ENCODE measurements at regions not wholly inside any gene's neighbourhood (a gene's known extent, or its start where the extent isn't known, plus 50 kb on each side); places are given as distances from the start of the nearest gene placed in this dataset.

DNA sequence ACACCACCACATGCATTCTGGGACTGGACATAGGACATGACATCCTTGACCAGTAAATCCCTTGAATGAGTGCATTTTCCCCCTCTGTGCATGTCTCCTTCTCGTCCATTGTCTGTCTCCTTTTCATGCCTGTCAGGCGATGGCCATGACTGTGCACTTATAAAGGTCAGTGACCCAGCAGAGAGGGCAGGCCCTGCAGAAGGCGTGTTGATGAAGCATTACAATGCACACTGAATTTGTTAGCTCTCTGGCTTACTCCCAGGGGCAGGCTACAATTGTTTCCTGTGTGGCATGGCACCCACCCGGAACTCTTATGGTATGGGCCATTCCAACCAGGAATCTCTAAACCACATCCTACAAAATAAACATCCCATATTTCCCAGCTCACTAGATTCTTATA lies 71.1 kb downstream of the SAMD9 start:
- Histone ChIP-seq H3K36me3 (ENCODE audit: control insufficient read depth in 2 of 2, extremely low read depth in 1 of 2, insufficient read depth in 2 of 2, low read length in 2 of 2) (no peaks in the 10 kb centered on the region), H3K79me2 (ENCODE audit: control insufficient read depth, insufficient read depth, low read length) (no peaks in the 10 kb centered on the region), H3K4me1 (ENCODE audit: control insufficient read depth, extremely low read depth, insufficient read depth, low read length) (peaks cover 26% of the 10 kb centered on the region), H3K27me3 (ENCODE audit: control insufficient read depth, extremely low read depth, insufficient read depth, low read length) (no peaks in the 10 kb centered on the region), H3K27ac (ENCODE audit: control insufficient read depth, insufficient read depth, low read length) (no peak overlapping the region), H4K20me1 (ENCODE audit: control insufficient read depth, extremely low read depth, insufficient read depth, low read length) (no peaks in the 10 kb centered on the region), H3K9me1 (ENCODE audit: control insufficient read depth, extremely low read depth, insufficient read depth, low read length) (no peaks in the 10 kb centered on the region), H2AFZ (ENCODE audit: control insufficient read depth, low read length) (no peak overlapping the region), H3K9me3 (ENCODE audit: control insufficient read depth, low read depth, low read length) (no peaks in the 10 kb centered on the region), H3K4me2 (ENCODE audit: control insufficient read depth, extremely low read depth, insufficient read depth, low read depth, low read length) (no peak overlapping the region), H3K4me3 (ENCODE audit: control insufficient read depth in 2 of 3, extremely low read depth in 1 of 3, insufficient read depth in 2 of 3, low read depth in 1 of 3, low read length in 3 of 3) (no peak overlapping the region), H3K9ac (ENCODE audit: control insufficient read depth, extremely low read depth, insufficient read depth, low read length) (no peak overlapping the region)
- FAIRE-seq (no peak), DNase-seq (ENCODE audit: low read depth, low spot score) (no peak)
- dilution Hi-C loops (cut with MboI; ENCODE audit: extremely low pct_ligation_motif_present, low sequenced_read_pairs): no loop called here
- no peak for TF ChIP-seq EZH2 (IDR thresholded peaks at IDR 0.05; ENCODE audit: low read length)
- TF ChIP-seq, protein P1, sequence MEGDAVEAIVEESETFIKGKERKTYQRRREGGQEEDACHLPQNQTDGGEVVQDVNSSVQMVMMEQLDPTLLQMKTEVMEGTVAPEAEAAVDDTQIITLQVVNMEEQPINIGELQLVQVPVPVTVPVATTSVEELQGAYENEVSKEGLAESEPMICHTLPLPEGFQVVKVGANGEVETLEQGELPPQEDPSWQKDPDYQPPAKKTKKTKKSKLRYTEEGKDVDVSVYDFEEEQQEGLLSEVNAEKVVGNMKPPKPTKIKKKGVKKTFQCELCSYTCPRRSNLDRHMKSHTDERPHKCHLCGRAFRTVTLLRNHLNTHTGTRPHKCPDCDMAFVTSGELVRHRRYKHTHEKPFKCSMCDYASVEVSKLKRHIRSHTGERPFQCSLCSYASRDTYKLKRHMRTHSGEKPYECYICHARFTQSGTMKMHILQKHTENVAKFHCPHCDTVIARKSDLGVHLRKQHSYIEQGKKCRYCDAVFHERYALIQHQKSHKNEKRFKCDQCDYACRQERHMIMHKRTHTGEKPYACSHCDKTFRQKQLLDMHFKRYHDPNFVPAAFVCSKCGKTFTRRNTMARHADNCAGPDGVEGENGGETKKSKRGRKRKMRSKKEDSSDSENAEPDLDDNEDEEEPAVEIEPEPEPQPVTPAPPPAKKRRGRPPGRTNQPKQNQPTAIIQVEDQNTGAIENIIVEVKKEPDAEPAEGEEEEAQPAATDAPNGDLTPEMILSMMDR (optimal IDR thresholded peaks at IDR 0.05 in 1 of 3, IDR thresholded peaks at IDR 0.05 in 1 of 3, conservative IDR thresholded peaks at IDR 0.05 in 1 of 3; ENCODE audit: extremely low read depth in 1 of 3, insufficient read depth in 2 of 3, low read length in 3 of 3): no peak

DNA sequence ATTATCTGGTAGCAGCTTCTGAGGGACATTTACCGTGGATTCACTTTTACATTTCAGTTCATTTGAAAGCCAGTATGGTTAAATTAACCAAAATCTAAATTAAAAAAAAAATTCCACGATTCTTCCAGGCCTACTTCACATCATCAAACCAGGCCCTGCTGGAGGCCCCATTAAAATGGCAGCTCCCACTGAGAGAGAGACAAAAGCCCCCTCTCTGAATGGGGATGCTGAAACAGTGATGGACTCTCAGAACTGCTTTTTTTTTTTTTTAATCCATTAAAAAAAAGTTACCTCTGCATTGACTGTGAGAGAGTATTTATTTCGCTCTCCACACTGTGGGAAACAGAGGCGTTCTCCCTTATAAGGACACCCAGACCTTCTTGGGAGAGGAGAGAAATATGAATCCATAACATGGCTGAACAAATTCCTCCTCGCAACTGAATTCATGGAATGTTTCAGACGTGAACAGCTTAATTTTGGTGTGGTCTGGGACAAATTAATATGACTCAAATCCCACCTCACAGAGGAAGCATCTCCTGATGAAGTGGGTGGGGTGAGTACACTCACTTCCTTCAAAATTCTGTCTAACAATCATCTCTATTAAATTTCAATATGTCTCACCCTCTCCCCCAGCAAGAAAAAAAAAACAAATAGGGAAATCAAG lies 73.5 kb downstream of the SAMD9 start:
- no peaks in the 10 kb centered on the region for H4K20me1 ChIP-seq (ENCODE audit: control insufficient read depth, extremely low read depth, insufficient read depth, low read length)
- no peaks in the 10 kb centered on the region for H3K9me1 ChIP-seq (ENCODE audit: control insufficient read depth, extremely low read depth, insufficient read depth, low read length)
- dilution Hi-C loops (cut with MboI; ENCODE audit: extremely low pct_ligation_motif_present, low sequenced_read_pairs): no loop called here
- H3K27ac ChIP-seq (ENCODE audit: control insufficient read depth, insufficient read depth, low read length): peak overlapping the region; percentile 97
- peak overlapping the region; percentile 42 for H2AFZ ChIP-seq (ENCODE audit: control insufficient read depth, low read length)
- no peak for TF ChIP-seq EZH2 (IDR thresholded peaks at IDR 0.05; ENCODE audit: low read length)
- TF ChIP-seq, protein P1 (optimal IDR thresholded peaks at IDR 0.05 in 1 of 3, IDR thresholded peaks at IDR 0.05 in 1 of 3, conservative IDR thresholded peaks at IDR 0.05 in 1 of 3; ENCODE audit: extremely low read depth in 1 of 3, insufficient read depth in 2 of 3, low read length in 3 of 3): no peak
- no peaks in the 10 kb centered on the region for H3K36me3 ChIP-seq (ENCODE audit: control insufficient read depth in 2 of 2, extremely low read depth in 1 of 2, insufficient read depth in 2 of 2, low read length in 2 of 2)
- H3K27me3 ChIP-seq (ENCODE audit: control insufficient read depth, extremely low read depth, insufficient read depth, low read length): no peaks in the 10 kb centered on the region
- H3K4me3 ChIP-seq (ENCODE audit: control insufficient read depth in 2 of 3, extremely low read depth in 1 of 3, insufficient read depth in 2 of 3, low read depth in 1 of 3, low read length in 3 of 3): peak overlapping the region in 2 of 3 experiments; percentile 39 to 55
- H3K4me1 ChIP-seq (ENCODE audit: control insufficient read depth, extremely low read depth, insufficient read depth, low read length): peaks cover 26% of the 10 kb centered on the region
- H3K79me2 ChIP-seq (ENCODE audit: control insufficient read depth, insufficient read depth, low read length): no peaks in the 10 kb centered on the region
- peak overlapping the region; percentile 73 for H3K9ac ChIP-seq (ENCODE audit: control insufficient read depth, extremely low read depth, insufficient read depth, low read length)
- H3K4me2 ChIP-seq (ENCODE audit: control insufficient read depth, extremely low read depth, insufficient read depth, low read depth, low read length): peak overlapping the region; percentile 77
- peak; percentile 57 for FAIRE-seq
- no peaks in the 10 kb centered on the region for H3K9me3 ChIP-seq (ENCODE audit: control insufficient read depth, low read depth, low read length)
- DNase-seq (ENCODE audit: low read depth, low spot score): peak; percentile 75

Data from keratinocyte (primary cell).